ENCODE measurements at regions not wholly inside any gene's neighbourhood (a gene's known extent, or its start where the extent isn't known, plus 50 kb on each side); places are given as distances from the start of the nearest gene placed in this dataset.

DNA sequence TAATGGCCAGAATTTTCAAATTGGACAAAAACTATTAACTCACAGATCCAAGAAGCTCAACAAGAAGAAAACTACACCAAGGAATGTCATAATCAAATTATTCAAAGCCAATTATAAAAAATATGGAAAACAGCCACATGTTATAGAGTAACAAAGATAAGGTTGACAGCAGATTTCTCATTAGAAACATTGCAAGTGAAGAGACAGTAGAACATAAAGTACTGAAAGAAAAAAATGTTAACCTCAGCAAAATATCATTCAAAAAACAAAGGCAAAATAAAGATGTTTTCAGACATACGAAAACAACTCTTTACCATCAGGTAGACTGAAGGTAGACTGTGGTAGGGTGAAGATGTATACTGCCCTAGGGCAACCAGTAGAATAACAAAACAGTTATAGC, 83.4 kb downstream of the KCNRG start:
- DNase-seq (ENCODE audit: unreplicated experiment) = no peak
- H3K27me3 Mint-ChIP-seq (ENCODE audit: insufficient read depth, unreplicated experiment) = no peaks in the 10 kb centered on the region
- intact Hi-C loops (cut with micrococcal nuclease) = no loop called here
- peaks cover 14% of the 10 kb centered on the region for H3K9me3 Mint-ChIP-seq (ENCODE audit: unreplicated experiment)
- TF ChIP-seq, protein P1, sequence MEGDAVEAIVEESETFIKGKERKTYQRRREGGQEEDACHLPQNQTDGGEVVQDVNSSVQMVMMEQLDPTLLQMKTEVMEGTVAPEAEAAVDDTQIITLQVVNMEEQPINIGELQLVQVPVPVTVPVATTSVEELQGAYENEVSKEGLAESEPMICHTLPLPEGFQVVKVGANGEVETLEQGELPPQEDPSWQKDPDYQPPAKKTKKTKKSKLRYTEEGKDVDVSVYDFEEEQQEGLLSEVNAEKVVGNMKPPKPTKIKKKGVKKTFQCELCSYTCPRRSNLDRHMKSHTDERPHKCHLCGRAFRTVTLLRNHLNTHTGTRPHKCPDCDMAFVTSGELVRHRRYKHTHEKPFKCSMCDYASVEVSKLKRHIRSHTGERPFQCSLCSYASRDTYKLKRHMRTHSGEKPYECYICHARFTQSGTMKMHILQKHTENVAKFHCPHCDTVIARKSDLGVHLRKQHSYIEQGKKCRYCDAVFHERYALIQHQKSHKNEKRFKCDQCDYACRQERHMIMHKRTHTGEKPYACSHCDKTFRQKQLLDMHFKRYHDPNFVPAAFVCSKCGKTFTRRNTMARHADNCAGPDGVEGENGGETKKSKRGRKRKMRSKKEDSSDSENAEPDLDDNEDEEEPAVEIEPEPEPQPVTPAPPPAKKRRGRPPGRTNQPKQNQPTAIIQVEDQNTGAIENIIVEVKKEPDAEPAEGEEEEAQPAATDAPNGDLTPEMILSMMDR (IDR thresholded peaks at IDR 0.05; ENCODE audit: unreplicated experiment) = no peak
- H3K4me3 Mint-ChIP-seq (ENCODE audit: unreplicated experiment) = no peak overlapping the region
- POLR2A ChIA-PET = interaction anchor here (1.0 to 2.3 kb wide), 4 partner anchors 8 to 68 kb away, joined by 3 to 7 read pairs (median 4); no protein-coding TSS in a partner anchor
- CTCF ChIA-PET = interaction anchor here (0.6 to 2.0 kb wide), 5 partner anchors 13 to 714 kb away, joined by 3 to 7 read pairs (median 3); no protein-coding TSS in a partner anchor
- no TSS peak for BruUV-seq (replicated peaks)
- H3K36me3 Mint-ChIP-seq (ENCODE audit: insufficient read depth, unreplicated experiment) = peaks cover 24% of the 10 kb centered on the region
- no peak overlapping the region for H3K27ac Mint-ChIP-seq (ENCODE audit: low read depth, unreplicated experiment)
- no peaks in the 10 kb centered on the region for H3K4me1 Mint-ChIP-seq (ENCODE audit: insufficient read depth, unreplicated experiment)

DNA sequence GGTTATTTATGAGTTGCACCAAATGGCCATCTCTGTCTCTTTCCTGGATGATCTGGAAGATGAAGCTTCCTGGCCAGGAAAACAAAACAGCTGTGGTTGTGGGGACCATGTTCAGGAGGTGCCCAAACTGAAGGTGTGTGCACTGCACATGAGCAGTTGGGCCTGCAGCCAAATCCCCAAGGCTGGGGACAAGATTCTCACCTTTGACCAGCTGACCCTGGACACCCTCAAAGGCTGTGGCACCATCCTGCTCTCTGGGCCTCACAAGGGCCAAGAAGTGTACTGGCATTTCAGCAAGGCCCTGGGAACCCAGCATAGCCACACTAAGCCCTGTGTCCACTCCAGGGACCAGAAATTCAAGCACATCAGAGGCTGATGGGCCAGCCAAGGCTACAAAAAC, 84.2 kb downstream of the KCNRG start:
- ChIA-PET CTCF (interaction anchor here (0.5 to 2.0 kb wide), 5 partner anchors 14 to 967 kb away, joined by 3 to 7 read pairs (median 4); no protein-coding TSS in a partner anchor), POLR2A (interaction anchor here (1.0 to 2.3 kb wide), 3 partner anchors 18 to 67 kb away, joined by 3 to 7 read pairs (median 4); no protein-coding TSS in a partner anchor)
- Mint-ChIP-seq H3K36me3 (ENCODE audit: insufficient read depth, unreplicated experiment) (peaks cover 19% of the 10 kb centered on the region), H3K27ac (ENCODE audit: low read depth, unreplicated experiment) (no peak overlapping the region), H3K9me3 (ENCODE audit: unreplicated experiment) (peaks cover 14% of the 10 kb centered on the region), H3K4me3 (ENCODE audit: unreplicated experiment) (no peak overlapping the region), H3K27me3 (ENCODE audit: insufficient read depth, unreplicated experiment) (no peaks in the 10 kb centered on the region), H3K4me1 (ENCODE audit: insufficient read depth, unreplicated experiment) (peaks cover 5% of the 10 kb centered on the region)
- TF ChIP-seq, protein P1 (IDR thresholded peaks at IDR 0.05; ENCODE audit: unreplicated experiment) = no peak
- DNase-seq (ENCODE audit: unreplicated experiment) = no peak
- intact Hi-C loops (cut with micrococcal nuclease) = no loop called here
- BruUV-seq (replicated peaks) = no TSS peak

DNA sequence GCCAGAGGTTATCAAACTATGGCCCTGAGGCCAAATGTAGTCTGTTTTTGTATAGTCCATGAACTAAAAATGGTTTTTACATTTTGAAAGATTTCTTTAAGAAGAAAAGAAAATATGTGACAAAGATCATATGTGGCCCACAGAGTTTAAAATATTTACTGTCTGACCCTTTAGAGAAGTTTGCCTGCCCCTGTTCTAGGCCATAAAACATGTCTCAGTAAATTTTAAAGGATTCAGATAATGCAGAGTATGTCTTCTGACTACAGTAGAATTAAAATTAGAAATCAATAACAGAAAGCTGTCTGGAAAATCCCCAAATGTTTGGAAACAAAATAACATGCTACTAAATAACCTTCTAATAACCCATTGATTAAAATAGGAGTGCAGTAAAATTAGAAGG, 86.3 kb downstream of the KCNRG start:
- DNase-seq (ENCODE audit: unreplicated experiment) = no peak
- intact Hi-C loops (cut with micrococcal nuclease) = no loop called here
- H3K9me3 Mint-ChIP-seq (ENCODE audit: unreplicated experiment) = peaks cover 14% of the 10 kb centered on the region
- H3K4me1 Mint-ChIP-seq (ENCODE audit: insufficient read depth, unreplicated experiment) = peaks cover 19% of the 10 kb centered on the region
- peaks cover 25% of the 10 kb centered on the region for H3K36me3 Mint-ChIP-seq (ENCODE audit: insufficient read depth, unreplicated experiment)
- ChIA-PET CTCF (no interaction called here), POLR2A (interaction anchor here (0.6 to 1.6 kb wide), 3 partner anchors 14 to 60 kb away, joined by 3 to 10 read pairs (median 4); no protein-coding TSS in a partner anchor)
- BruUV-seq (replicated peaks) = no TSS peak
- H3K4me3 Mint-ChIP-seq (ENCODE audit: unreplicated experiment) = no peak overlapping the region
- TF ChIP-seq, protein P1 (IDR thresholded peaks at IDR 0.05; ENCODE audit: unreplicated experiment) = no peak
- H3K27ac Mint-ChIP-seq (ENCODE audit: low read depth, unreplicated experiment) = no peak overlapping the region
- no peaks in the 10 kb centered on the region for H3K27me3 Mint-ChIP-seq (ENCODE audit: insufficient read depth, unreplicated experiment)

DNA sequence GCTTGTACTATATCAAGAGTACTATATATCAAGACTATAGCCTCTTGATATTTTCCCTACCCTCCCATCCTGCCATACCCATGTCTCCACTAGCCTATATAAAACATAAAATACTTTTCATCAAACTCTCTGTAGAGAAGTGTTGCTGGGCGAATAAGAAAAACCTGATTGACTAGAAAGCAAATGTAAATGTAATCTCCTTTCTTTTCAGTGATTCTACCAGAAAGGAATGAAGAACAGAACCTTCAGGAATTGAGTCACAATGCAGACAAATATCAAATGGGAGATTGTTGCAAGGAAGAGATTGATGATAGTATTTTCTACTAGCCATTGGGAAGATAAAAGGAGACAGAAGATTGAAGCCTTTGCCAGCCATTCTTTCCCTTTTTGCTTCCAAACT, 89.2 kb downstream of the KCNRG start:
- CTCF ChIA-PET = interaction anchor here (0.7 to 1.4 kb wide), 3 partner anchors 9 to 1181 kb away, joined by 3 to 4 read pairs (median 4); no protein-coding TSS in a partner anchor
- TF ChIP-seq, protein P1 (IDR thresholded peaks at IDR 0.05; ENCODE audit: unreplicated experiment) = no peak
- H3K4me1 Mint-ChIP-seq (ENCODE audit: insufficient read depth, unreplicated experiment) = peaks cover 19% of the 10 kb centered on the region

More for the DNA sequence above, 89.2 kb downstream of the KCNRG start:
- intact Hi-C loops (cut with micrococcal nuclease) = no loop called here
- no peaks in the 10 kb centered on the region for H3K27me3 Mint-ChIP-seq (ENCODE audit: insufficient read depth, unreplicated experiment)
- H3K9me3 Mint-ChIP-seq (ENCODE audit: unreplicated experiment) = no peaks in the 10 kb centered on the region
- peaks cover 18% of the 10 kb centered on the region for H3K36me3 Mint-ChIP-seq (ENCODE audit: insufficient read depth, unreplicated experiment)
- POLR2A ChIA-PET = interaction anchor here (1.0 to 1.1 kb wide), 2 partner anchors 26 to 108 kb away, joined by 3 read pairs; partner anchors contain the start of gene TRIM13
- H3K4me3 Mint-ChIP-seq (ENCODE audit: unreplicated experiment) = no peak overlapping the region
- DNase-seq (ENCODE audit: unreplicated experiment) = no peak
- no peak overlapping the region for H3K27ac Mint-ChIP-seq (ENCODE audit: low read depth, unreplicated experiment)
- BruUV-seq (replicated peaks) = no TSS peak
